Sigmoid colon (tissue), 4 donors: ENCODE measurements at regions not wholly inside any gene's neighbourhood (a gene's known extent, or its start where the extent isn't known, plus 50 kb on each side); places are given as distances from the start of the nearest gene placed in this dataset.
"Not testable (repeated sequence)": the region's sequence is repeated elsewhere in the genome, so short reads cannot be mapped to it uniquely, and the experiment has no call there.

ENCODE experiments used
- CTCF ChIP-seq, 4 experiments: fragments of 450-650 bp in 3 of 4; fragments of 200-600 bp in 1 of 4; IDR thresholded peaks; one replicate each; pipeline ENCODE4 v1.5.1; 2016 to 2019; ENCODE audit warnings: antibody characterized with exemption in 4 of 4, mild to moderate bottlenecking in 3 of 4, moderate library complexity in 2 of 4
- EP300 ChIP-seq, 4 donors: sonication (generic); formaldehyde crosslinking; IDR thresholded peaks; one replicate each; pipeline ENCODE4 v1.6.1; 2017; ENCODE audit warnings: antibody characterized with exemption in 4 of 4
- POLR2A ChIP-seq, 2 donors: fragments of 450-650 bp; IDR thresholded peaks; one replicate each; pipeline ENCODE4 v1.6.1; 2016; ENCODE audit warnings: antibody characterized with exemption in 2 of 2, mild to moderate bottlenecking in 2 of 2, moderate library complexity in 2 of 2

GRCh38 chr1:588211-588610, 98.2 kb downstream of the OR4F16 start:
- not testable (repeated sequence) for TF ChIP-seq CTCF, POLR2A, EP300 (IDR thresholded peaks at IDR 0.05)
